HG03354 (cell line): ENCODE measurements at regions not wholly inside any gene's neighbourhood (a gene's known extent, or its start where the extent isn't known, plus 50 kb on each side); places are given as distances from the start of the nearest gene placed in this dataset.

ENCODE experiments used
- ATAC-seq: cut with Tn5 transposase; IDR thresholded peaks from one replicate; pipeline ENCODE4 v1.9.1; 2021; ENCODE audit warnings: mild to moderate bottlenecking; ENCODE audit not compliant: unreplicated experiment, poor library complexity, severe bottlenecking

- ATAC-seq: no peak
Observed at GRCh38 chr9:106532306-106533015, 330.5 kb upstream of the ZNF462 start.

- no peak for ATAC-seq
Observed at GRCh38 chr9:106534800-106535199, 328.2 kb upstream of the ZNF462 start.

DNA sequence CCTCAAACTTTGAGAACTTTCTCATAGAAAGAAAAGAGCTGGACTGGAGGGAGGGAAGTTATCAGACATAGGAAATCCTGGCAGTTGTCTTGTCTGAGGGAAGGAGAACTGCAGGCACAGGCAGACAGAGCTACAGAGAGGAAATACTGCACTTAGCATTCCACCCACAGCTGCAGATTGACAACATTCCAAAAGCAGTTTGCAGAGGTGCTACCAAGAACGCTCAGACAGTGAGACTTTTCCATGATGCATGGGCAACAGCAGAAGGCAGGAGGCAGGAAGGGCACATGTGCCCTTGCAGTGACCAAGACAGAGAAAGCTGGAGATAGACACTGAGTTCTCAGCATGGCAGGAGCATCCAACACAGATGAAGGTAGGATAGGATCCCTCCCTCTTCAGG lies 327.5 kb upstream of the ZNF462 start:
- ATAC-seq: no peak

- ATAC-seq: no peak
Observed at GRCh38 chr9:106557996-106558667, 304.8 kb upstream of the ZNF462 start.

DNA sequence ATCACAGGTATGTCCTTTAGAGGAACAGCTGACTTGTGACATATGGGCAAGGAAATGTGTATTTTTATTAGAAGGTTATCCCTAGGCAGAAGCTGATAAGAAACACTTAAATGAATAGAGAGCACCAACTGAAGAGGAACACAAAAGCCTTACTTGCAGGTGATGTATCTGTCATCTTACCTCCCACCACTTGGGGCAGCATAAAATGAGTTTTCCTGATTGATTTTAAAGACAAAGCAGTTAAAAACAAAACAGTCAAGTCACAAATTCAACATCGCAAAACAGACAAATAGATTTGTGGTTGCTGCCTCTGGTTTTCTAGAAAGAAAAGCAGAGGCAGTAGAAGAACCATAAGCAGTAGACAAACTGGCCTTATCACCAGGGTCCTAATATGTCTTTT lies 302.4 kb upstream of the ZNF462 start:
- ATAC-seq: no peak

DNA sequence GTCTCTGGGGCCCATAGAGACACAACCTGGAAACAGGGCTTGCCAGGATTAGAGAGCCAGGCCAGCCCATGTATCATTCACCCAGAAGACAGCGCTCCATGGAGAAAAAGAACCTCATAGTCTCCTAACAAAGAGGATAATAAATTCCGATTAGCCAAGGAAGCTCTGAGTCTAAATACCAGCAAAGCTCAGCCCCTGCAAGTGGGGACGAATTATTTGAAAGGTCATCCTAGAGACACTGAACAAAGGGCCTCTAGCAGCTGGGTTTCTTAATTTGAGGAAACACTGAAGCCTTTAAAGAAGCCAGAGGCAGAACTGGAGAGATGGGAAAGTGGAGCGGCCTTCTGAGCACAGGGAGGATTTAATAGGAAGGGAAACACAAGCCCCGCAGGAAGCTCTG lies 287.1 kb upstream of the ZNF462 start:
- ATAC-seq: no peak

- no peak for ATAC-seq
Observed at GRCh38 chr9:106576232-106576760, 286.7 kb upstream of the ZNF462 start.

GRCh38 chr9:106577121-106577520 lies 285.8 kb upstream of the ZNF462 start:
- ATAC-seq: no peak

DNA sequence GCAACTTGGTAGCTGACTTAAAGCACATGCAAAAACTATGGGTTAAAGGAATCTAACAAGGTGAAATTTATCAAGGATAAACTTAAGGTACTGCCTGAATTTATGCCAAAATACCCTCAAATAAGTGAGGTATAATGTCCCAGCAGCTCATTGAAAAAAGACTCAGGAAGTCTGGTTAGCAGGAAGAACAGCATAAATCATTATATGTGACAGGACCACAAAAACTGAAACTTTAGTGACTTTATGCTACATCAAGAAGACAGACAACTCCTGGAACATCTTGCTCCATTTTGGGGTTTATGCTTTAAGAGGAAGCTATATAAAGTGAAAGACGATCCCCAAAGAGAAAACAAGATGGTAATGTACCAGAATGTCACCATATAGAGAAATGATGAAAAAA lies 282.4 kb upstream of the ZNF462 start:
- ATAC-seq: no peak

GRCh38 chr9:106581973-106582372 lies 281.0 kb upstream of the ZNF462 start:
- no peak for ATAC-seq

DNA sequence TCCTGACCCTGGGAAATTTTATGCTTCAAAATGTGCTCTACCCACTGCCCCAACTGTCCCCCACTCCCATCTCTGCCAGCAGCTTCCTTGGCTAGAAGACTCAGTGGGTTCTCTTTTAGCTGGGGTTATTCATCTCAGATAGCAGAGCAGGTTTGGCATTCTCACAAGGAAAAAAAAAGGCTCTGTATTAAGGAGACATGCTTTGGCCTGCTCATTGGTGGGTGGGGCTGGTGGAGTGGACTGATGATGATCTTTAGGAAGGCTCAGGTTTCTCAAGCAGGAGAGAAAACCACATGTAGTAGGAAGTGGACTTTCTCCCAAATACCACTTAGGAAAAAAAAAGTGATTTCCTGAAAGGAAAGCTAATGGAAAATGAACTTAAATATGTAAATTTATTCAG lies 279.2 kb upstream of the ZNF462 start:
- no peak for ATAC-seq

DNA sequence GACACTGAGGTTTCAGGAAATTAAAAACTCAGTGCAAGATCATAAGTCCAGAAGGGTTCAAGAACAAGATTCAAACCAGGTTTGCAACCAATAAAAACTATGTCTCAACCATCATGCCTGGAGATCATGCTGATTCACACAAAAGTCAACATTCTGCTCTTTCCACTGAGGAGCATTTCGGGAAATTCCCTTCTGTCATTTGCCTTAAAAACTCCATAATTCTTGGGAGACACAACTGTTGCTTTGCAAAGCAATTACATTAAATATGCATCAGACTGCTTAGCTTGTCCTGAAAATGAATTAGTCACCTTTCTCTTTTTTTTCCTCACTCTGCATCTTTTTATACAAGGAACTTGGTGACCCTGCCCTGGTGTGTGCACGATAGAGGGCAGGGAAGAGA lies 275.9 kb upstream of the ZNF462 start:
- no peak for ATAC-seq

DNA sequence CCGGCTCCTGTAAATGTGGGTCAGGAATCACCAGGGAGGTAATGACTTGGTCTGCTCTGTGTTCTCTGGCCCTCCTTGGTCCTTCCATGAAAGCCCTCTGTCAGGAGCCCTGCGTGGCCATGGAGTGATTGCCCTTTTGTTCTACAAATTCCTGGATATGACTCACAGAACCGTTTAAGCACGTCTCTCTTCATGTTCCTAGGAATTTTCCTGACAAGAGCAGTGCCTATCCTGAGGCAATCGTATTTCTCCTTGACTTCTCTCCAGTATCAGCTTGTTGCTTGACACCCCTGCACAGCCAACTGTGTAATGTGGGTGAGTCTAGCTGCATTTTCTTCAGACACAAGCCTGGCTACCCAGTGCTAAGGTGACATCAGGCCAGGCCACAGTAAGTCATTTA lies 274.3 kb upstream of the ZNF462 start:
- no peak for ATAC-seq

- ATAC-seq: no peak
Observed at GRCh38 chr9:106590759-106591505, 272.0 kb upstream of the ZNF462 start.

GRCh38 chr9:106593201-106593600 lies 269.8 kb upstream of the ZNF462 start:
- no peak for ATAC-seq

- ATAC-seq: no peak
Observed at GRCh38 chr9:106596984-106597383, 266.0 kb upstream of the ZNF462 start.

GRCh38 chr9:106600955-106601560 lies 261.9 kb upstream of the ZNF462 start:
- ATAC-seq: no peak

GRCh38 chr9:106602344-106602743 lies 260.6 kb upstream of the ZNF462 start:
- ATAC-seq: no peak

DNA sequence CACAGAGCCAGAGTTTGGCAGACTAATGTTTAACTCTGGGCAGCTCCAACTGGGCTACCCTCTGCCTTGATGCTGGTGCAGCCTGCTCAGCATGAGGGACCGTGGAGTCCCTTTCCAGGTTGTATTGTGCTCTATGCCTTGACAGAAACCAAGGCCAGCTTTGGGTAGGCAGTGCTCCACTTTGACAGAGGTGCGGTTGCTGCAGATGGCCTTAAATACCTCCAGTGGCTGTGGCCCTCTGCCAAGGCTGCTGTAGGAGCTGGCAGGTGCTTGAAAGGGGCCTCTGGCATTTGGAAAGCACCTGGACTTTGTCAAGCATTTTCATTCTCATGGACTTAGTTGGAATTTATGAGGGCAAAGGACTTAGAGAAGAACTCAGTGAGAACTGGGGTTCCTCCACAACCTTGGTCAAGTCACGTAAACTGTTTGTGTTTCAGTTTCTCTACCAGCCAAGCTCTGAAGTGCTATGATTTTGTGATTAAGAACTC lies 249.7 kb upstream of the ZNF462 start:
- ATAC-seq: no peak
